HG03457 (cell line): ENCODE measurements at regions not wholly inside any gene's neighbourhood (a gene's known extent, or its start where the extent isn't known, plus 50 kb on each side); places are given as distances from the start of the nearest gene placed in this dataset.

Experiments used
- ATAC-seq: cut with Tn5 transposase; IDR thresholded peaks from one replicate; pipeline ENCODE4 v1.9.1; 2021; ENCODE audit warnings: moderate number of reproducible peaks; ENCODE audit not compliant: unreplicated experiment

GRCh38 chr13:88526853-88527215, 855.7 kb downstream of the SLITRK5 start:
- ATAC-seq: no peak

- no peak for ATAC-seq
These were observed 870.8 kb downstream of the SLITRK5 start for GRCh38 chr13:88541994-88542393.

- ATAC-seq: no peak
These were observed 873.7 kb downstream of the SLITRK5 start for GRCh38 chr13:88544836-88545235.

GRCh38 chr13:88552966-88553365, 881.8 kb downstream of the SLITRK5 start:
- no peak for ATAC-seq

- no peak for ATAC-seq
These were observed 894.4 kb downstream of the SLITRK5 start for GRCh38 chr13:88565566-88565965.

- ATAC-seq: no peak
These were observed 914.7 kb downstream of the SLITRK5 start for GRCh38 chr13:88585861-88586260.

- ATAC-seq: no peak
These were observed 915.1 kb downstream of the SLITRK5 start for GRCh38 chr13:88586263-88586662.

GRCh38 chr13:88590574-88590973, 919.4 kb downstream of the SLITRK5 start:
- ATAC-seq: no peak

GRCh38 chr13:88592105-88592504, 920.9 kb downstream of the SLITRK5 start:
- no peak for ATAC-seq

- no peak for ATAC-seq
These were observed 930.8 kb downstream of the SLITRK5 start for GRCh38 chr13:88601949-88602348.

- ATAC-seq: no peak
These were observed 931.9 kb downstream of the SLITRK5 start for GRCh38 chr13:88602786-88603777.

- ATAC-seq: no peak
These were observed 946.0 kb downstream of the SLITRK5 start for GRCh38 chr13:88617176-88617575.

- ATAC-seq: no peak
These were observed 951.3 kb downstream of the SLITRK5 start for GRCh38 chr13:88622362-88622973.

- no peak for ATAC-seq
These were observed 952.0 kb downstream of the SLITRK5 start for GRCh38 chr13:88623150-88623549.

- no peak for ATAC-seq
These were observed 955.9 kb downstream of the SLITRK5 start for GRCh38 chr13:88627071-88627470.

- no peak for ATAC-seq
These were observed 957.7 kb downstream of the SLITRK5 start for GRCh38 chr13:88628882-88629281.

- ATAC-seq: no peak
These were observed 966.8 kb downstream of the SLITRK5 start for GRCh38 chr13:88637935-88638334.

GRCh38 chr13:88643233-88643632, 972.1 kb downstream of the SLITRK5 start:
- no peak for ATAC-seq

GRCh38 chr13:88648598-88649373, 977.6 kb downstream of the SLITRK5 start:
- peak; percentile 47 for ATAC-seq

- ATAC-seq: no peak
These were observed 978.7 kb downstream of the SLITRK5 start for GRCh38 chr13:88649855-88650254.

GRCh38 chr13:88651531-88651930, 980.4 kb downstream of the SLITRK5 start:
- peak; percentile 37 for ATAC-seq
